Endothelial cell of umbilical vein (primary cell): ENCODE measurements at regions not wholly inside any gene's neighbourhood (a gene's known extent, or its start where the extent isn't known, plus 50 kb on each side); places are given as distances from the start of the nearest gene placed in this dataset.

Experiments used
- CTCF ChIP-seq, 2 donors: IDR thresholded peaks; 1 replicate in 1 of 2; 2 replicates in 1 of 2; pipeline ENCODE4 v1.5.1; 2011; ENCODE audit warnings: low read length in 2 of 2, mild to moderate bottlenecking in 2 of 2, moderate library complexity in 2 of 2, control low read depth in 1 of 2, inconsistent platforms in 1 of 2, low read depth in 1 of 2; ENCODE audit not compliant: insufficient read depth in 1 of 2; ENCODE audit errors: extremely low read depth in 1 of 2
- EZH2 ChIP-seq: IDR thresholded peaks from 2 replicates; pipeline ENCODE4 v1.6.1; 2012; ENCODE audit warnings: borderline replicate concordance, low read depth, mild to moderate bottlenecking, moderate library complexity, low read length, inconsistent platforms; ENCODE audit not compliant: severe bottlenecking
- MYC ChIP-seq: IDR thresholded peaks from one replicate; pipeline ENCODE4 v1.6.1; 2011; ENCODE audit warnings: mild to moderate bottlenecking, low read depth, low read length
- POLR2A ChIP-seq: IDR thresholded peaks from 2 replicates; pipeline ENCODE4 v1.6.1; 2012; ENCODE audit warnings: low read depth, mild to moderate bottlenecking, control low read depth, low read length

DNA sequence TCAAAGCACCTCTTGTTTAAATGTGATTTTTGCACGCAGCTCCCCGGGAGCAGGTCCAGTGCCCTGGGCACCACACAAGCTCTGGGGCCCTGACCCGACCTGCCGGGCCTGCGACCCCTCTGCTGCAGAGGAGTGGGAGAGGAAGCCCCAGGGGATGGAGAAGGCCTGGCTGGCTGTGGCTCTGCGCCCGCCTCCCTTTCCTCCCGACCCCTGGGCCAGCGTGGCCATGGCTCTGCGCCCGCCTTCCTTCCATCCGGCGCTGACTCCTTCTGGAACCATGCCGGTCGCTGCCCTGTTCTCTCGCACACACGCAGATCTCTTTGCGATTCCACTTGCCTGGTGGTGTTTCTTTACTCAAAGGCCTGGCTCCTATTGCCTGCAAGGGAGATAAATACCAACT, 166.5 kb upstream of the SALL3 start:
- TF ChIP-seq CTCF (IDR thresholded peaks at IDR 0.05; ENCODE audit: extremely low read depth in 1 of 2, insufficient read depth in 1 of 2, low read depth in 1 of 2, low read length in 2 of 2) (no peak), MYC (no peak), EZH2 (no peak), POLR2A (no peak)
